DOHH2 (cell line): ENCODE measurements at regions not wholly inside any gene's neighbourhood (a gene's known extent, or its start where the extent isn't known, plus 50 kb on each side); places are given as distances from the start of the nearest gene placed in this dataset.

Experiments used
- EZH2phosphoT487 ChIP-seq: fragments of 200-600 bp; sonication (generic); IDR thresholded peaks from 2 replicates; pipeline ENCODE4 v1.6.1; 2017; ENCODE audit warnings: borderline replicate concordance, mild to moderate bottlenecking, antibody characterized with exemption, low read length, moderate library complexity, mixed read lengths
- TF ChIP-seq, protein P1 (sequence below): fragments of 200-600 bp; sonication (generic); IDR thresholded peaks from one replicate; pipeline ENCODE4 v1.5.1; 2014; ENCODE audit warnings: antibody characterized with exemption, mild to moderate bottlenecking, low read depth, low read length; ENCODE audit not compliant: poor library complexity, severe bottlenecking

DNA sequence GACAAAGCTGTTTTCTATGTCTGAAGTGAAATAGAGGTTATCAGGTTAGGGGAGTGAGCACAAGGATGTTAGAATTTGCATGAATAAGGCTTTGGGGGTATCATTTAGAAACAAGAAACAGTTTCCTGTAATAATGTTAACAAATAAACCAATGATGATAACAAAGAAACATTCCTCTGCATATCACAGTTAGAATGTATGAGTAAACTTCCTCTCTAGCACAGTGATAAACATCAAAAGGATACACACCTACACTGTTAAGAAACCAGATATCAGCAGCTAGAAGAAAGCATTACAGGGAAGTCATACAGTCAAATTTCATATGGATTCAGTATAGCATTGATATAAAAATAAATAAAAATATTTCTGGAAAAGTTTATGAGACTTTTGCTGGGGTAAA, 340.0 kb upstream of the MAGEB16 start:
- TF ChIP-seq, protein P1, sequence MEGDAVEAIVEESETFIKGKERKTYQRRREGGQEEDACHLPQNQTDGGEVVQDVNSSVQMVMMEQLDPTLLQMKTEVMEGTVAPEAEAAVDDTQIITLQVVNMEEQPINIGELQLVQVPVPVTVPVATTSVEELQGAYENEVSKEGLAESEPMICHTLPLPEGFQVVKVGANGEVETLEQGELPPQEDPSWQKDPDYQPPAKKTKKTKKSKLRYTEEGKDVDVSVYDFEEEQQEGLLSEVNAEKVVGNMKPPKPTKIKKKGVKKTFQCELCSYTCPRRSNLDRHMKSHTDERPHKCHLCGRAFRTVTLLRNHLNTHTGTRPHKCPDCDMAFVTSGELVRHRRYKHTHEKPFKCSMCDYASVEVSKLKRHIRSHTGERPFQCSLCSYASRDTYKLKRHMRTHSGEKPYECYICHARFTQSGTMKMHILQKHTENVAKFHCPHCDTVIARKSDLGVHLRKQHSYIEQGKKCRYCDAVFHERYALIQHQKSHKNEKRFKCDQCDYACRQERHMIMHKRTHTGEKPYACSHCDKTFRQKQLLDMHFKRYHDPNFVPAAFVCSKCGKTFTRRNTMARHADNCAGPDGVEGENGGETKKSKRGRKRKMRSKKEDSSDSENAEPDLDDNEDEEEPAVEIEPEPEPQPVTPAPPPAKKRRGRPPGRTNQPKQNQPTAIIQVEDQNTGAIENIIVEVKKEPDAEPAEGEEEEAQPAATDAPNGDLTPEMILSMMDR = no peak
- TF ChIP-seq EZH2phosphoT487 = no peak
